ENCODE measurements at regions not wholly inside any gene's neighbourhood (a gene's known extent, or its start where the extent isn't known, plus 50 kb on each side); places are given as distances from the start of the nearest gene placed in this dataset.

DNA sequence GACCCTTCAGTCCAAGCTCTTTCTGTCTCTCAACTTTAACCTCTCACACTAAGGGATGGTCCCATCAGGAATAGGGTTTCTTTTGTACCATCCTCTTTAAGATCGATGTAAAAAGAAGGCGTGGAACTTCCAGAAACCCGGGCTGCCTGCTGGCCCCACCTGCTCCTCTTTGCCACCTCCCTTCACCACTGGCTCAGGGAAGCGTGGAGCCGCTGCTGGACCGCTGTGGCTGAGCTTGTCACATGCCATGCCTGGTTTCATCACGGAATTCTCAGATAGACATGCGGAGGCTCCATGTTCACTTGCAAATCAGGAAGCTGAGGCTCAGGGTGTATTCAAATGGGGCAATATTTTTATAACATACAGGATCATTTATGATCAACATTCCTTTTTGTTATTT lies 399.7 kb downstream of the BRD1 start:
- Histone ChIP-seq H3K27ac (ENCODE audit: insufficient read depth, low read length) (no peak overlapping the region), H3K23ac (ENCODE audit: low read depth, low read length) (no peak overlapping the region), H3K56ac (ENCODE audit: extremely low read depth, insufficient read depth, low read length) (no peak overlapping the region), H3K4ac (ENCODE audit: low read depth, low read length) (no peak overlapping the region), H3K14ac (replicated peaks; ENCODE audit: low read depth, low read length) (no peak overlapping the region), H4K5ac (ENCODE audit: low read depth, low read length) (no peak overlapping the region), H3K27me3 (ENCODE audit: control insufficient read depth, insufficient read depth, low read length) (no peaks in the 10 kb centered on the region), H3K4me3 (ENCODE audit: insufficient read depth, low read depth, low read length) (no peak overlapping the region), H4K8ac (ENCODE audit: low read depth in 2 of 2, low read length in 2 of 2) (no peak overlapping the region), H3K18ac (ENCODE audit: low read depth, low read length) (no peak overlapping the region), H3K9me1 (ENCODE audit: insufficient read depth, low read length) (no peaks in the 10 kb centered on the region), H2BK120ac (ENCODE audit: low read depth, low read length) (no peak overlapping the region), H2BK15ac (ENCODE audit: low read depth, low read length) (no peak overlapping the region), H3K79me1 (ENCODE audit: low read depth in 1 of 2, low read length in 2 of 2) (no peaks in the 10 kb centered on the region), H4K91ac (ENCODE audit: insufficient read depth, low read depth, low read length) (no peak overlapping the region), H4K20me1 (ENCODE audit: insufficient read depth, low read length) (no peaks in the 10 kb centered on the region), H2AK9ac (replicated peaks; ENCODE audit: low read depth, low read length, poor library complexity) (no peak overlapping the region), H2BK5ac (ENCODE audit: low read depth, low read length, poor library complexity, severe bottlenecking) (no peak overlapping the region), H3K4me1 (ENCODE audit: control insufficient read depth, insufficient read depth, low read length) (no peaks in the 10 kb centered on the region), H3K4me2 (ENCODE audit: low read depth, low read length) (no peak overlapping the region), H3K9ac (ENCODE audit: low read depth, low read length) (no peak overlapping the region), H2BK20ac (ENCODE audit: low read depth, low read length) (no peak overlapping the region), H3K36me3 (ENCODE audit: control insufficient read depth, insufficient read depth, low read length) (no peaks in the 10 kb centered on the region), H2AK5ac (ENCODE audit: low read depth, low read length) (no peak overlapping the region), H2AFZ (replicated peaks; ENCODE audit: low read length, poor library complexity) (no peak overlapping the region), H3K9me3 (ENCODE audit: control insufficient read depth, insufficient read depth, low read length) (peaks cover 38% of the 10 kb centered on the region)
- no peak for ATAC-seq (ENCODE audit: low read depth)
- TF ChIP-seq, protein P1, sequence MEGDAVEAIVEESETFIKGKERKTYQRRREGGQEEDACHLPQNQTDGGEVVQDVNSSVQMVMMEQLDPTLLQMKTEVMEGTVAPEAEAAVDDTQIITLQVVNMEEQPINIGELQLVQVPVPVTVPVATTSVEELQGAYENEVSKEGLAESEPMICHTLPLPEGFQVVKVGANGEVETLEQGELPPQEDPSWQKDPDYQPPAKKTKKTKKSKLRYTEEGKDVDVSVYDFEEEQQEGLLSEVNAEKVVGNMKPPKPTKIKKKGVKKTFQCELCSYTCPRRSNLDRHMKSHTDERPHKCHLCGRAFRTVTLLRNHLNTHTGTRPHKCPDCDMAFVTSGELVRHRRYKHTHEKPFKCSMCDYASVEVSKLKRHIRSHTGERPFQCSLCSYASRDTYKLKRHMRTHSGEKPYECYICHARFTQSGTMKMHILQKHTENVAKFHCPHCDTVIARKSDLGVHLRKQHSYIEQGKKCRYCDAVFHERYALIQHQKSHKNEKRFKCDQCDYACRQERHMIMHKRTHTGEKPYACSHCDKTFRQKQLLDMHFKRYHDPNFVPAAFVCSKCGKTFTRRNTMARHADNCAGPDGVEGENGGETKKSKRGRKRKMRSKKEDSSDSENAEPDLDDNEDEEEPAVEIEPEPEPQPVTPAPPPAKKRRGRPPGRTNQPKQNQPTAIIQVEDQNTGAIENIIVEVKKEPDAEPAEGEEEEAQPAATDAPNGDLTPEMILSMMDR (conservative IDR thresholded peaks at IDR 0.05; ENCODE audit: low read depth, low read length): no peak
- TF ChIP-seq CEBPB (IDR thresholded peaks at IDR 0.05; ENCODE audit: low read depth, low read length) (no peak), SMC3 (IDR thresholded peaks at IDR 0.05; ENCODE audit: low read depth, low read length) (no peak), MAFK (IDR thresholded peaks at IDR 0.05; ENCODE audit: low read depth, low read length) (no peak), RAD21 (IDR thresholded peaks at IDR 0.05; ENCODE audit: low read length) (no peak), NFE2L2 (IDR thresholded peaks at IDR 0.05; ENCODE audit: low read depth, low read length) (no peak), RCOR1 (IDR thresholded peaks at IDR 0.05; ENCODE audit: insufficient replicate concordance, low read length) (no peak), FOS (IDR thresholded peaks at IDR 0.05; ENCODE audit: low read depth, low read length) (no peak), BHLHE40 (IDR thresholded peaks at IDR 0.05; ENCODE audit: low read depth, low read length) (no peak), MAZ (IDR thresholded peaks at IDR 0.05; ENCODE audit: borderline replicate concordance, low read depth, low read length) (no peak), RFX5 (IDR thresholded peaks at IDR 0.05; ENCODE audit: low read depth, low read length) (no peak), MXI1 (IDR thresholded peaks at IDR 0.05; ENCODE audit: borderline replicate concordance, low read depth, low read length) (no peak), POLR2A (IDR thresholded peaks at IDR 0.05; ENCODE audit: low read depth, low read length) (no peak), CHD1 (IDR thresholded peaks at IDR 0.05; ENCODE audit: low read depth, low read length) (no peak)
- TF ChIP-seq, protein P2, sequence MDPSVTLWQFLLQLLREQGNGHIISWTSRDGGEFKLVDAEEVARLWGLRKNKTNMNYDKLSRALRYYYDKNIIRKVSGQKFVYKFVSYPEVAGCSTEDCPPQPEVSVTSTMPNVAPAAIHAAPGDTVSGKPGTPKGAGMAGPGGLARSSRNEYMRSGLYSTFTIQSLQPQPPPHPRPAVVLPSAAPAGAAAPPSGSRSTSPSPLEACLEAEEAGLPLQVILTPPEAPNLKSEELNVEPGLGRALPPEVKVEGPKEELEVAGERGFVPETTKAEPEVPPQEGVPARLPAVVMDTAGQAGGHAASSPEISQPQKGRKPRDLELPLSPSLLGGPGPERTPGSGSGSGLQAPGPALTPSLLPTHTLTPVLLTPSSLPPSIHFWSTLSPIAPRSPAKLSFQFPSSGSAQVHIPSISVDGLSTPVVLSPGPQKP (IDR thresholded peaks at IDR 0.05; ENCODE audit: borderline replicate concordance, low read depth, low read length): no peak
- TF ChIP-seq, protein P3, sequence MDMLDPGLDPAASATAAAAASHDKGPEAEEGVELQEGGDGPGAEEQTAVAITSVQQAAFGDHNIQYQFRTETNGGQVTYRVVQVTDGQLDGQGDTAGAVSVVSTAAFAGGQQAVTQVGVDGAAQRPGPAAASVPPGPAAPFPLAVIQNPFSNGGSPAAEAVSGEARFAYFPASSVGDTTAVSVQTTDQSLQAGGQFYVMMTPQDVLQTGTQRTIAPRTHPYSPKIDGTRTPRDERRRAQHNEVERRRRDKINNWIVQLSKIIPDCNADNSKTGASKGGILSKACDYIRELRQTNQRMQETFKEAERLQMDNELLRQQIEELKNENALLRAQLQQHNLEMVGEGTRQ (IDR thresholded peaks at IDR 0.05; ENCODE audit: low read depth, low read length): no peak
- BruUV-seq (replicated peaks): no TSS peak
- intact Hi-C loops (cut with micrococcal nuclease) (no loop called here), dilution Hi-C loops (cut with HindIII; ENCODE audit: low sequenced_read_pairs, unreplicated experiment) (no loop called here), in situ Hi-C loops (cut with MboI; ENCODE audit: low sequenced_read_pairs) (no loop called here)
- ChIA-PET CTCF (no interaction called here), POLR2A (ENCODE audit: unreplicated experiment) (no interaction called here)
- 80% methylated on average over 2 of the region's 8 CpGs; no CpG with 5 or more reads in 1 of the 2 experiments for WGBS, 2 experiments (ENCODE audit: extremely low coverage in 2 of 2, insufficient read length in 1 of 2)
- no peak for DNase-seq

Data from IMR-90 (cell line).